ENCODE measurements at regions not wholly inside any gene's neighbourhood (a gene's known extent, or its start where the extent isn't known, plus 50 kb on each side); places are given as distances from the start of the nearest gene placed in this dataset.

GRCh38 chr5:82663225-82663624 is 385.1 kb upstream of the RPS23 start (continued):
- no peak for TF ChIP-seq MTERF4 (CRISPR knock-in tag; IDR thresholded peaks at IDR 0.05)
- TF ChIP-seq NR2C2 (CRISPR knock-in tag; IDR thresholded peaks at IDR 0.05; ENCODE audit: borderline replicate concordance): no peak
- TF ChIP-seq SALL2 (CRISPR knock-in tag; IDR thresholded peaks at IDR 0.05): no peak
- TF ChIP-seq ATF3 (CRISPR knock-in tag; IDR thresholded peaks at IDR 0.05): no peak

- WGBS (ENCODE audit: low lambda C conversion rate): 0% methylated on average over 1 of the region's 1 CpG
- Histone ChIP-seq H3K27ac (ENCODE audit: extremely low read length, insufficient read depth, low read length) (no peak overlapping the region), H3K4me2 (ENCODE audit: low read depth, low read length) (no peak overlapping the region), H3K79me2 (ENCODE audit: insufficient read depth, low read length) (no peaks in the 10 kb centered on the region), H3K9ac (ENCODE audit: insufficient read depth, low read depth, low read length) (no peak overlapping the region), H3K36me3 (replicated peaks in 1 of 2; ENCODE audit: control insufficient read depth in 1 of 2, insufficient read depth in 2 of 2, low read length in 2 of 2) (no peaks in the 10 kb centered on the region), H3K4me1 (ENCODE audit: insufficient read depth, low read length) (peaks cover 22% of the 10 kb centered on the region; the same call in 1 of the 2 replicates), H3K27me3 (ENCODE audit: control insufficient read depth in 1 of 2, insufficient read depth in 2 of 2, low read length in 2 of 2) (no peaks in the 10 kb centered on the region), H2AFZ (ENCODE audit: low read length) (no peak overlapping the region), H3K9me3 (ENCODE audit: low read length) (no peaks in the 10 kb centered on the region), H3K4me3 (replicated peaks in 1 of 3; ENCODE audit: insufficient read depth in 1 of 3, low read depth in 2 of 3, low read length in 3 of 3) (no peak overlapping the region), H4K20me1 (ENCODE audit: insufficient read depth, low read length) (no peaks in the 10 kb centered on the region)
- intact Hi-C loops (cut with micrococcal nuclease; ENCODE audit: unreplicated experiment) (no loop called here), in situ Hi-C loops (cut with HindIII; ENCODE audit: extremely low pct_ligation_motif_present, low pct_unique_long_range_greater_than_20kb) (no loop called here)
- FAIRE-seq (no peak), ATAC-seq (no peak), DNase-seq (ENCODE audit: low spot score) (no peak)
- TF ChIP-seq KDM2A (CRISPR knock-in tag; IDR thresholded peaks at IDR 0.05; ENCODE audit: borderline replicate concordance, low read depth) (no peak), RARG (CRISPR knock-in tag; IDR thresholded peaks at IDR 0.05; ENCODE audit: low read depth) (no peak), SP5 (CRISPR knock-in tag; IDR thresholded peaks at IDR 0.05; ENCODE audit: borderline replicate concordance, low read depth) (no peak), ZNF383 (CRISPR knock-in tag; IDR thresholded peaks at IDR 0.05; ENCODE audit: borderline replicate concordance) (no peak), MYPOP (CRISPR knock-in tag; IDR thresholded peaks at IDR 0.05) (no peak), TOPORS (CRISPR knock-in tag; IDR thresholded peaks at IDR 0.05) (no peak), RFX3 (CRISPR knock-in tag; IDR thresholded peaks at IDR 0.05) (no peak), NFRKB (IDR thresholded peaks at IDR 0.05) (no peak), GATA4 (IDR thresholded peaks at IDR 0.05; ENCODE audit: borderline replicate concordance, low read depth) (no peak)
- CTCF ChIA-PET (ENCODE audit: low intra/inter-chr PET ratio, low total read pairs): no interaction called here
- POLR2A ChIA-PET: no interaction called here
- no TSS peak for BruUV-seq (replicated peaks)
Measured at GRCh38 chr5:82662340-82662739, 384.2 kb upstream of the RPS23 start.

Data from HepG2 (cell line).